Subcutaneous abdominal adipose tissue (tissue), 5 donors: ENCODE measurements at regions not wholly inside any gene's neighbourhood (a gene's known extent, or its start where the extent isn't known, plus 50 kb on each side); places are given as distances from the start of the nearest gene placed in this dataset.

Experiments used
- H3K27ac ChIP-seq: one replicate; pipeline ENCODE4 v1.7.0; 2013; ENCODE audit warnings: low read depth, mild to moderate bottlenecking, inconsistent platforms, low read length, moderate library complexity
- H3K27me3 ChIP-seq, 5 donors: one replicate each; pipeline ENCODE4 v1.7.0; 2013; ENCODE audit warnings: low read length in 5 of 5, inconsistent platforms in 1 of 5; ENCODE audit not compliant: control insufficient read depth in 5 of 5, insufficient read depth in 4 of 5
- H3K36me3 ChIP-seq, 5 donors: one replicate each; pipeline ENCODE4 v1.7.0; 2013; ENCODE audit warnings: low read length in 5 of 5; ENCODE audit not compliant: control insufficient read depth in 5 of 5, insufficient read depth in 5 of 5
- H3K4me1 ChIP-seq, 5 donors: one replicate each; pipeline ENCODE4 v1.7.0; 2013; ENCODE audit warnings: low read length in 5 of 5, mild to moderate bottlenecking in 3 of 5, moderate library complexity in 1 of 5; ENCODE audit not compliant: control insufficient read depth in 5 of 5, insufficient read depth in 5 of 5
- H3K4me3 ChIP-seq, 5 donors: one replicate each; pipeline ENCODE4 v1.7.0; 2013; ENCODE audit warnings: low read length in 5 of 5, low read depth in 1 of 5
- H3K9ac ChIP-seq, 5 donors: one replicate each; pipeline ENCODE4 v1.7.0; 2013; ENCODE audit warnings: low read length in 5 of 5, mild to moderate bottlenecking in 4 of 5, moderate library complexity in 3 of 5
- H3K9me3 ChIP-seq, 5 donors: one replicate each; pipeline ENCODE4 v1.7.0; 2013; ENCODE audit warnings: low read length in 5 of 5; ENCODE audit not compliant: control insufficient read depth in 5 of 5
- donor health status: healthy.
- donor health status: healthy.
- donor health status: healthy.
- donor health status: healthy.
- donor health status: healthy.

- H3K27me3 ChIP-seq, result peaks cover 0 to 2% (median 0%) of the 10 kb centered on the region in 5 donors
- no peaks in the 10 kb centered on the region for H3K9me3 ChIP-seq
- no peaks in the 10 kb centered on the region for H3K4me1 ChIP-seq
- H3K4me3 ChIP-seq, result no peak overlapping the region
- H3K27ac ChIP-seq, result no peak overlapping the region
- H3K36me3 ChIP-seq, result no peaks in the 10 kb centered on the region
- no peak overlapping the region for H3K9ac ChIP-seq
Measured at GRCh38 chr2:47254464-47254863, 78.2 kb upstream of the CALM2 start.

GRCh38 chr2:47253447-47253846 lies 77.1 kb upstream of the CALM2 start:
- H3K36me3 ChIP-seq, result no peaks in the 10 kb centered on the region
- no peaks in the 10 kb centered on the region for H3K9me3 ChIP-seq
- H3K27ac ChIP-seq, result no peak overlapping the region
- no peaks in the 10 kb centered on the region for H3K4me1 ChIP-seq
- no peak overlapping the region for H3K4me3 ChIP-seq
- H3K27me3 ChIP-seq, result peaks cover 0 to 2% (median 0%) of the 10 kb centered on the region in 5 donors
- no peak overlapping the region for H3K9ac ChIP-seq

DNA sequence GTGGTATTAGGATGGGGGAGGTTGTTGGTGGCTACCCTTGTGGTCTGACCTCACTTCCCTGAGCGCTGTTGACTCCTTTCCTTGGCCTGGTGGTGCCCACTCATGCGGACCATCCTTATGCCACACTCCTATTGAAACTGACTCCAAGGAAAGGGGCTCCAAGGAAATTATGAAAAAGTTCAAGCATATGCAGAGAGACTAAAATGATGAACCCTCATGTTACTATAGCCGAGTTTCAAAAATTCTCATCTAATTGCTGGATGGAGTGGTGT lies 75.0 kb upstream of the CALM2 start:
- Histone ChIP-seq H3K9ac (no peak overlapping the region), H3K4me1 (no peaks in the 10 kb centered on the region), H3K27me3 (peaks cover 0 to 2% (median 0%) of the 10 kb centered on the region in 5 donors), H3K36me3 (no peaks in the 10 kb centered on the region), H3K4me3 (no peak overlapping the region), H3K9me3 (no peaks in the 10 kb centered on the region), H3K27ac (no peak overlapping the region)

DNA sequence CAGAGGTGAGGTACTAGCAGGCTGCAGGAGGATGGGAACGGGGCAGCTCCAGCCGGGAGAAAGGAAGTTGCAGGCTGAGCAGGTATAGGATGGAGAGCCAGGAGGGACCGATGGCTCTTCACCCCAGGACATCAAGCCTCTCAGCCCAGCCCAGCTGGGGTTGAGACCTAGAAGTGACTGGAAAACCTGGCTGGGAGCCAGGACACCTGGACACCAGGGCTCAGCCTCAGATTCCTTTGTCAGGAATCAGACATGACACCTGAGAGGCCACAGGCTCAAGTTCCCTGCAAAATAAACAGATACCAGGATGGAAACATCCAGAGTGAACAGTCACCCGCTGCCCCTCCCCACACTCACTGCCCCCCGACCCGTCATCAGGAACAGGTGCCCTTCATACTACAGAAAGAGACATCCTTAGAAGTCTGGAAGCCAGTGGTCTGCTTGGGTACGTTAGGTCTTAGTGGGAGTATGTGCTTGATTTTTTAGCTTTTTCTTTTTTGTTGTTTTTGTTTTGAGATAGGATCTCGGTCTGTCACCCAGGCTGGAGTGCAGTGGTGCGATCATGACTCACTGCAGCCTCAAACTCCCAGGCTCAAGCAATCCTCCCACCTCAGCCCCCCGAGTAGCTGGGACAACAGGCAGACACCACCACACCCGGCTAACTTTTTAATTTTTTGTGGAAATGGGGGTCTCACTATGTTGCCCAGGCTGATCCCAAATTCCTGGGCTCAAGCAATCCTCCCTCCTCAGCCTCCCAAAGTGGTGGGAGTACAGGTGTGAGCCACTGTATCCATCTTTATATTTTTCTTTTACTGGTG lies 74.5 kb upstream of the CALM2 start:
- Histone ChIP-seq H3K4me1 (no peaks in the 10 kb centered on the region), H3K27me3 (peaks cover 0 to 2% (median 0%) of the 10 kb centered on the region in 5 donors), H3K36me3 (no peaks in the 10 kb centered on the region), H3K27ac (no peak overlapping the region), H3K4me3 (no peak overlapping the region), H3K9me3 (no peaks in the 10 kb centered on the region), H3K9ac (no peak overlapping the region)

- Histone ChIP-seq H3K27ac (no peak overlapping the region), H3K27me3 (peaks cover 0 to 2% (median 0%) of the 10 kb centered on the region in 5 donors)
Measured at GRCh38 chr2:47249931-47250330, 73.6 kb upstream of the CALM2 start.

GRCh38 chr2:47249157-47249900 lies 73.0 kb upstream of the CALM2 start:
- H3K4me3 ChIP-seq, result no peak overlapping the region
- H3K27ac ChIP-seq, result no peak overlapping the region
- H3K27me3 ChIP-seq, result peaks cover 0 to 2% (median 0%) of the 10 kb centered on the region in 5 donors
- no peak overlapping the region for H3K9ac ChIP-seq
- H3K36me3 ChIP-seq, result no peaks in the 10 kb centered on the region
- H3K4me1 ChIP-seq, result no peaks in the 10 kb centered on the region
- no peaks in the 10 kb centered on the region for H3K9me3 ChIP-seq

More at GRCh38 chr2:47249931-47250330, 73.6 kb upstream of the CALM2 start:
- Histone ChIP-seq H3K36me3 (no peaks in the 10 kb centered on the region), H3K4me1 (no peaks in the 10 kb centered on the region), H3K4me3 (no peak overlapping the region), H3K9ac (no peak overlapping the region), H3K9me3 (no peaks in the 10 kb centered on the region)

GRCh38 chr2:47243596-47244323 lies 67.4 kb upstream of the CALM2 start:
- Histone ChIP-seq H3K27ac (no peak overlapping the region), H3K9ac (no peak overlapping the region), H3K4me1 (no peaks in the 10 kb centered on the region), H3K4me3 (no peak overlapping the region), H3K27me3 (peaks cover 0 to 3% (median 0%) of the 10 kb centered on the region in 5 donors), H3K9me3 (no peaks in the 10 kb centered on the region), H3K36me3 (no peaks in the 10 kb centered on the region)

DNA sequence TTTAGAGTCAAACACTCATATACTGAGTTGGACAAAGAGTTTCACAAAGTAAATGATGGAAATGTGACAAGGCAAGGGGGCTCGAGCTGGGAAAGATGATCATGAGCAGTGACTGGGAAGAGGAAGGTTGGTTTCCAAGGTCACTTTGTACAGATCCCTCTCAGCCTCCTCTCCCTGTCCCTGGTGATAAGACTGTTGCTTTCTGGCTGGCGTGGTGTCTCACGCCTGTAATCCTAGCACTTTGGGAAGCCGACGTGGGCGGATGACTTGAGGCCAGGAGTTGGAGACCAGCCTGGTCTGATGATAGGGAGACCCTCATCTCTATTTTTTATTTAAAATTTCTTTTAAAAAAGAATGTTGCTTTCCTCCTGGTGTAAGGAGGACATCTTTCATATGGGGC lies 65.4 kb upstream of the CALM2 start:
- H3K9me3 ChIP-seq, result no peaks in the 10 kb centered on the region
- no peak overlapping the region for H3K9ac ChIP-seq
- H3K4me1 ChIP-seq, result peaks cover 0 to 6% (median under 1%) of the 10 kb centered on the region in 5 donors
- no peak overlapping the region for H3K4me3 ChIP-seq
- no peak overlapping the region for H3K27ac ChIP-seq
- H3K36me3 ChIP-seq, result no peaks in the 10 kb centered on the region
- H3K27me3 ChIP-seq, result peaks cover 0 to 3% (median 0%) of the 10 kb centered on the region in 5 donors

DNA sequence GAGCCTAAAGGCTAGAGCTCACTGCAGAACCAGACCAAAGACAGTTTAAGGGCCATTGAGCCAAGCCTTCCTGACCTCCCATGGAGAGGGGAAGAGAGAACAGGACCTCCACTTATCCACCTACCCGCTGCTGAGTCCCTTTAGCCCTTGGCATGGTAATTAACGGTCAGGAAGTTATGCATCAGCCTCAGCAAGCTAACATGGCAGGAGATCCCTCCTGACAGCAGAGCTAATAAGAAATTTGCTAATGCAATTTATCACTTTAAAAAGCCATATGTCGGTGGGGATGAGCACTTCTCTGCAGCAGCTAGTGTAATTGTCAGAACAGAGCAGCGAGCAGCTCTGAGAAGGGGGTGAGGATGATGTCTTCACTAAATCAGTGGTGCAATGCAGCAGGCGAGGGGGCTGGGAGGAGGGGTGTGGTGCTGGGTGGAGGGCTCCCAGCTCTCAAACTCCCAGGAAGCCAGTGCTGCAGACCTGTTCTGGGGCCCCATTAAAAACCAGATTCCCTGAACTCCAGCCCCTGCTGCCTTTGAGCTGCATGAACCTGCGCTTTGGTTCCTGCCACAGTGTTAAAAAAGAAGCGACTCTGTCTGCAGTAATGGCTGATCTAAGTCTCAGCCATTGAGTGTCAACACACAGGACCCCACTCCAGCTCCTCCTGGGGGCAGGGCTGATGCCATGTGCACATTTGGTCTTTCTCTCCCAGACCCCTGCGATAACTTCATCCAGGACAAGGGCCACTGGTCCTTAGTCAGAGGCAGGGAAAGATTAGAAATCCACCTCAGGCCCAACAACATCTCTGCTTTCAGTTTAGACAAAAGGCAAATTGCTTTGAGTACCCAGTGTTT lies 63.0 kb upstream of the CALM2 start:
- Histone ChIP-seq H3K4me3 (no peak overlapping the region), H3K36me3 (no peaks in the 10 kb centered on the region), H3K4me1 (peaks cover 0 to 11% (median 6%) of the 10 kb centered on the region in 5 donors), H3K27me3 (peaks cover 0 to 3% (median 0%) of the 10 kb centered on the region in 5 donors), H3K27ac (no peak overlapping the region), H3K9me3 (no peaks in the 10 kb centered on the region), H3K9ac (no peak overlapping the region)
